SK-N-SH treated with all-trans-retinoic acid at 6 μM for 48 hours (cell line): ENCODE measurements at regions not wholly inside any gene's neighbourhood (a gene's known extent, or its start where the extent isn't known, plus 50 kb on each side); places are given as distances from the start of the nearest gene placed in this dataset.

Source experiments
- CSRNP3 ChIP-seq: fragments of 250-450 bp; sonication (Bioruptor Pico); IDR thresholded peaks from 2 replicates; pipeline ENCODE4 v1.5.1; 2021; ENCODE audit warnings: mild to moderate bottlenecking, moderate library complexity
- PATZ1 ChIP-seq: fragments of 250-450 bp; sonication (Bioruptor Pico); IDR thresholded peaks from 2 replicates; pipeline ENCODE4 v1.8.0; 2020; ENCODE audit warnings: mild to moderate bottlenecking, moderate library complexity, borderline replicate concordance
- RARB ChIP-seq: fragments of 250-450 bp; sonication (Bioruptor Pico); IDR thresholded peaks from 2 replicates; pipeline ENCODE4 v1.8.0; 2021; ENCODE audit warnings: mild to moderate bottlenecking, moderate library complexity
- ZC3H10 ChIP-seq: fragments of 250-450 bp; sonication (Bioruptor Pico); IDR thresholded peaks from 2 replicates; pipeline ENCODE4 v1.5.1; 2021; ENCODE audit warnings: mild to moderate bottlenecking, moderate library complexity
- ZFP3 ChIP-seq: fragments of 250-450 bp; sonication (Bioruptor Pico); IDR thresholded peaks from 2 replicates; pipeline ENCODE4 v1.5.0; 2020; ENCODE audit warnings: mild to moderate bottlenecking, moderate library complexity
- ZNF8 ChIP-seq: fragments of 450-650 bp; formaldehyde crosslinking; IDR thresholded peaks from 2 replicates; pipeline ENCODE4 v1.5.0; 2020; ENCODE audit warnings: mild to moderate bottlenecking, moderate library complexity

- TF ChIP-seq RARB (CRISPR knock-in tag), result no peak
- no peak for TF ChIP-seq ZFP3 (CRISPR knock-in tag)
- TF ChIP-seq PATZ1 (CRISPR knock-in tag), result no peak
- no peak for TF ChIP-seq ZC3H10 (CRISPR knock-in tag)
- TF ChIP-seq CSRNP3 (CRISPR knock-in tag), result no peak
- no peak for TF ChIP-seq ZNF8
Observed at GRCh38 chr6:95802978-95803377, 212.8 kb upstream of the FUT9 start.
